MM.1S (cell line): ENCODE measurements at regions not wholly inside any gene's neighbourhood (a gene's known extent, or its start where the extent isn't known, plus 50 kb on each side); places are given as distances from the start of the nearest gene placed in this dataset.

Experiments
- DNase-seq: peaks from one replicate; pipeline ENCODE4 v3.0.0-alpha.2; 2015
- H2AFZ ChIP-seq: fragments of 300-600 bp; sonication (generic); 2 replicates; pipeline ENCODE4 v1.6.0; 2016; ENCODE audit warnings: antibody characterized with exemption, low read length
- H3F3A ChIP-seq: fragments of 300-600 bp; sonication (generic); 2 replicates; pipeline ENCODE4 v1.6.1; 2016; ENCODE audit warnings: mild to moderate bottlenecking, antibody characterized with exemption, low read length, moderate library complexity, mixed read lengths; ENCODE audit not compliant: insufficient read depth
- H3K27ac ChIP-seq: fragments of 300-600 bp; sonication (generic); 2 replicates; pipeline ENCODE4 v1.5.1; 2016; ENCODE audit warnings: mild to moderate bottlenecking, low read length
- H3K27me3 ChIP-seq: fragments of 300-600 bp; sonication (generic); replicated peaks from 2 replicates; pipeline ENCODE4 v1.6.0; 2016; ENCODE audit warnings: low read length; ENCODE audit not compliant: insufficient read depth
- H3K36me3 ChIP-seq: fragments of 300-600 bp; sonication (generic); replicated peaks from 2 replicates; pipeline ENCODE4 v1.6.1; 2016; ENCODE audit warnings: mild to moderate bottlenecking, low read length, mixed read lengths; ENCODE audit not compliant: insufficient read depth
- H3K4me1 ChIP-seq: fragments of 300-600 bp; sonication (generic); 2 replicates; pipeline ENCODE4 v1.6.1; 2016; ENCODE audit warnings: low read length, mixed read lengths
- H3K4me2 ChIP-seq: fragments of 300-600 bp; sonication (generic); 2 replicates; pipeline ENCODE4 v1.6.0; 2016; ENCODE audit warnings: low read depth, low read length
- H3K4me3 ChIP-seq: fragments of 300-600 bp; sonication (generic); 2 replicates; pipeline ENCODE4 v1.5.1; 2016; ENCODE audit warnings: low read length, mixed read lengths
- H3K79me2 ChIP-seq: fragments of 300-600 bp; sonication (generic); 2 replicates; pipeline ENCODE4 v1.6.1; 2016; ENCODE audit warnings: mixed run types, low read length, mixed read lengths
- H3K9ac ChIP-seq: fragments of 300-600 bp; sonication (generic); 2 replicates; pipeline ENCODE4 v1.6.1; 2016; ENCODE audit warnings: low read length, mixed read lengths
- H3K9me2 ChIP-seq: fragments of 300-600 bp; sonication (generic); replicated peaks from 2 replicates; pipeline ENCODE4 v1.6.1; 2016; ENCODE audit warnings: mild to moderate bottlenecking, low read length, mixed read lengths; ENCODE audit not compliant: insufficient read depth
- H3K9me3 ChIP-seq: fragments of 300-600 bp; sonication (generic); replicated peaks from 2 replicates; pipeline ENCODE4 v1.6.1; 2016; ENCODE audit warnings: mild to moderate bottlenecking, low read length, mixed read lengths; ENCODE audit not compliant: insufficient read depth
- H4K20me1 ChIP-seq: fragments of 300-600 bp; sonication (generic); 2 replicates; pipeline ENCODE4 v1.6.1; 2016; ENCODE audit warnings: mild to moderate bottlenecking, low read length, moderate library complexity, mixed read lengths; ENCODE audit not compliant: insufficient read depth
- CTCF ChIP-seq: fragments of 300-600 bp; sonication (generic); IDR thresholded peaks from 2 replicates; pipeline ENCODE4 v1.5.1; 2016; ENCODE audit warnings: antibody characterized with exemption, low read length, mixed read lengths
- EZH2 ChIP-seq: fragments of 300-600 bp; sonication (generic); optimal IDR thresholded peaks from 2 replicates; pipeline ENCODE3; 2017; ENCODE audit warnings: low read depth, mild to moderate bottlenecking, antibody characterized with exemption, low read length, mixed read lengths
- EZH2phosphoT487 ChIP-seq: fragments of 300-600 bp; sonication (generic); IDR thresholded peaks from 2 replicates; pipeline ENCODE4 v1.6.1; 2018; ENCODE audit warnings: antibody characterized with exemption, low read length

- no peaks in the 10 kb centered on the region for H3K4me1 ChIP-seq
- no peaks in the 10 kb centered on the region for H3K9me2 ChIP-seq
- no peaks in the 10 kb centered on the region for H3K9me3 ChIP-seq
- no peaks in the 10 kb centered on the region for H3K27me3 ChIP-seq
- DNase-seq: no peak
- no peaks in the 10 kb centered on the region for H3K36me3 ChIP-seq
- no peak overlapping the region for H3K27ac ChIP-seq
- H3F3A ChIP-seq: no peaks in the 10 kb centered on the region
- H4K20me1 ChIP-seq: no peaks in the 10 kb centered on the region
- H3K9ac ChIP-seq: no peak overlapping the region
- no peaks in the 10 kb centered on the region for H3K79me2 ChIP-seq
- TF ChIP-seq CTCF: no peak
- no peak for TF ChIP-seq EZH2phosphoT487
- H3K4me3 ChIP-seq: no peak overlapping the region
- no peak overlapping the region for H3K4me2 ChIP-seq
- H2AFZ ChIP-seq: no peak overlapping the region
Observed at GRCh38 chr3:64892671-64893309, 205.0 kb upstream of the ADAMTS9 start.

- DNase-seq: no peak
- Histone ChIP-seq H4K20me1 (no peaks in the 10 kb centered on the region), H3K36me3 (no peaks in the 10 kb centered on the region), H2AFZ (no peak overlapping the region), H3F3A (no peaks in the 10 kb centered on the region), H3K4me2 (no peak overlapping the region), H3K79me2 (no peaks in the 10 kb centered on the region), H3K9me2 (no peaks in the 10 kb centered on the region), H3K9me3 (no peaks in the 10 kb centered on the region), H3K4me3 (no peak overlapping the region), H3K9ac (no peak overlapping the region), H3K27me3 (no peaks in the 10 kb centered on the region), H3K27ac (no peak overlapping the region), H3K4me1 (no peaks in the 10 kb centered on the region)
- TF ChIP-seq CTCF: no peak
- no peak for TF ChIP-seq EZH2
- TF ChIP-seq EZH2phosphoT487: no peak
Observed at GRCh38 chr3:64891021-64891420, 203.2 kb upstream of the ADAMTS9 start.

GRCh38 chr3:64890466-64890865 lies 202.7 kb upstream of the ADAMTS9 start:
- no peaks in the 10 kb centered on the region for H3F3A ChIP-seq
- no peaks in the 10 kb centered on the region for H3K27me3 ChIP-seq
- H3K79me2 ChIP-seq: no peaks in the 10 kb centered on the region
- H3K27ac ChIP-seq: no peak overlapping the region
- H3K9me2 ChIP-seq: no peaks in the 10 kb centered on the region
- no peak overlapping the region for H3K9ac ChIP-seq
- no peaks in the 10 kb centered on the region for H4K20me1 ChIP-seq
- no peaks in the 10 kb centered on the region for H3K36me3 ChIP-seq
- H3K4me3 ChIP-seq: no peak overlapping the region
- DNase-seq: no peak
- no peak overlapping the region for H2AFZ ChIP-seq
- H3K4me2 ChIP-seq: no peak overlapping the region
- TF ChIP-seq EZH2phosphoT487: no peak
- no peak for TF ChIP-seq CTCF
- no peak for TF ChIP-seq EZH2
- no peaks in the 10 kb centered on the region for H3K9me3 ChIP-seq
- H3K4me1 ChIP-seq: no peaks in the 10 kb centered on the region
